ENCODE measurements at regions not wholly inside any gene's neighbourhood (a gene's known extent, or its start where the extent isn't known, plus 50 kb on each side); places are given as distances from the start of the nearest gene placed in this dataset.
"Not testable (repeated sequence)": the region's sequence is repeated elsewhere in the genome, so short reads cannot be mapped to it uniquely, and the experiment has no call there.

DNA sequence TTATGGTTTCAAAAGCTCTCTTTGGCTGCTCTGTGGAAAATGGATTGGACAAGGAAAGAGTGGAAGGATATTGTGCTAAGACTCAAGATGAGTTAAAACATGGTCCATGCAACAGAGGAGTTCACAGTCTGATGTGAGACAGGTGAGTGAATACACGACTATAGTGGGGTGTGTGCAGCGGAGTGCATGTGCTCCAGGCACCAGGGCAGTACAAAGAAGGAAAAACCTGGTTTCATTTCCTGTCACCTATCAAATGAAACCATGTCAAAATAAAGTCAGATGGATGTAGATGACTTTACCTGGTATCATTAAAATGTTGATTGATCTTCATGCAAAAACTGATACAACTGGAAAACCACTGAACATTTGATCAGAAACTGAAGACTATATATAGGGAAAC lies 241.0 kb upstream of the RASGEF1B start:
- no peak for ATAC-seq

DNA sequence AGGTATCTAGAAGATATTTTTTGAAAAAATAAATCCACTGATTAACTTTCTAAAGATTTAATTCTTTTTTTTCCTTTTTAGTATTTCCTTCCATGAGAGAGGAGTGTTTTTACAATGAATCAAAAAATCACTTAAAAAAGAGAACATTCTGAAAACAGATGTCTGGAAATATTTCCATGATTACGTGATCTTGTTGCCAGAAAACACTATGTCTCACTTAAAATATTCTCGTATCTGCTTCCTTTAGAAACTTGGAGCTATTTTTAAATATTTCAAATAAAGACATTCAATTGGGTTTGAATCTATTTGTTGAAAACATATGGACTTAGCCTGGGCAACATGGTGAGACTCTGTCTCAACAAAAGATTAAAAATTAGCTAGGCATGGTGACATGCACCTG lies 232.8 kb upstream of the RASGEF1B start:
- ATAC-seq = no peak

DNA sequence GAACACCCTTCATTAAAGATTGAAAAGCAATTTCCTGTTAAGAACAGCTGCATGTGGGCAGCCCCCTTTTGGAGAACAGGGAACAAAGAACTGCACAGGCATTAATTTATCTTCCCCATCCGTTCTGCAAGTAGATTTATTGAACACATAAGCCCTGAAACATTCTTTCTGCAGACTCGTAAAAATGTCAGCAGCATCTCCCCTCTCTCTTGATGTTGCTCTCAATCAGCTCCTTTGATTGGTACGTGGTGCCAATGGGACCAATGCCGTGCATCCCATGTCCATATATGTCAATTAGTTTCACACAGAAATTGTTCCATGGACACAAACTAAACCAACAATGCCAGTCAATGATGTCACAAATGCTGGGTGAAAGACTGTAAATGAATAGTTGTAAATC lies 228.5 kb upstream of the RASGEF1B start:
- no peak for ATAC-seq

DNA sequence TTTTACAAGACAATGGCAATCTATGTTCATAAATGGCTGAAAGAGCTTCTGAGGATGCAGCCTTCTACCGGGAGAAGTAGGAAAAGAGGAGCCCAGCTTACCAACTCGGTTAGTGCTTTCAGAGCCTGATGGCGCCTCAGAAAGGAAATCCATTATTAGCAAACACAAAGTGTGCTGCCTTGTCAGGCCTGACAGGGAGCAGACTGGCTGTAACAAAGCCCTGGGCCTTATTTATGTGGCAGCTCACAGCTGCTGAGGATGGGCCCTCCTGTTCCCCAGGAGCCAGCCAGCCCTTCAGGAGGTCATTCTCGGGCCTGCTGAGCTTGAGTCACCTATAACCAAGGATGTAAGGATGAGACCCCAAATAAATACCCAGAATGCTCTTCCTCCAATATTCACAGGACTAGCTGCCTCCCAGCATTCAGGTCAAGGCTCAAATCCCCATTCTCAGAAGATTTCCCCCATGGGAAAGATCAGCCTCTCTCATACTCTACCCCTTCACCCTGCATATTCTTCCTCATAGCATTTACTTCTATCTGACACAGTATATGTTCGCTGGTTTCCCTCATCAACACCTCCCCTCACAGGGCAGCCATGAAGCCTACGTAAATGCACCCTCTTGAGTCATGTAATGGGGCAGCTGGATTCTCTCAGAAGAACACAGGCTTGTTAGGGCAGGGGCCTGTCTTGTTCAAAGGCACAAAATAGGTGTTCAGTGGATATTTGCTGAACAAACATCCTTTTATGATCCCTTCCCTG lies 227.0 kb upstream of the RASGEF1B start:
- ATAC-seq = no peak

DNA sequence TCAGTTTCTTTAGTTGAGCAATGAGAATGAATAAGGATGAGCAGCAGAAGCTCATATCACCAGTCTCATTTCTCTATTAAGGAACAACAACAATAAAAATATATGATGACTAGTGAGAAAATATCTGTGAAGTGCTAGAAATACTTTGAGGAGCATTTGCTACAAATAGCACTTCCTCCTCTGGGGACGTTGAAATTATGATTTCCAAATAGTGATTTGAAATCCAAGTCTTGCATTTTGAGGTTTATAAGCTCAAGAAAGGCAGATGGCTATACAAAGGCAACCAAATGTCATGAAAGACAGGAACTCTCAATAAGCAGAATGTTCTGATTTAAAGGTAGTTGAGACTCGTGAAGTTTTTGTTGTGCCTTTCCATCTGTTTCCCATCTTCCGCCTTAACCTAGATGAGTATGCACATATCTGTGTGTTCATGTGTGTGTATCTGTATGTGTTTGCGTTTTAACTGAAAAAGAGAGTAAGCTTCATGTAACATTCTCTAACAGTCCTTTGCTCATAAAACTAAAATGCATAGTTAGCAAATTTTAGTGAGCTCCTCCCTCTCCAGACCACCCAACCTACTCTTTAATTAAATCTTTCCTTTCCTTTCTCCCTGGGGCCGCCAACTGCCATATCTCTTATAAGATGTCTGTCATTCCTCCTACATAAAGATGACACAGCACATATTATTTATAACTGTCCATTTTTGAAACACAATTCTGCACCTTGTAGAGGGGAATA lies 222.6 kb upstream of the RASGEF1B start:
- ATAC-seq = no peak

DNA sequence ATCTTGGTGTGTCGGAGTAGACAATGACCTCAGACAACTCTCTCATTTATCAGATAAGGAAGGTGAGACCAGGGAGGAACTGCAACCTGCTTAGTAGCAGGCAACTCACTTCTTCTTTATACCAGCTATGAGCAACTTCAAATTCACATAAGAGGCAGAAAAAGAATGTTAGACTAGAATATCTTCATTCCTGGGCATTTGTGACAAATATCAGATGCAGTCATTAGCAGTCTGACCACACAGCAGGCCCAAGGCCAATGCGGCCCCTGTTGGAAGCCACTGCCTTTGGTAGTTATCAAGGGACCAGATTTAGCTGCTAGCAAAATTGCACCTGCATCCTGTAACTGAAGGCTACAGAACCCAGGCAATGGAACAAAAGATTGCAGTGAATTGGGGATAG lies 219.2 kb upstream of the RASGEF1B start:
- ATAC-seq = no peak

DNA sequence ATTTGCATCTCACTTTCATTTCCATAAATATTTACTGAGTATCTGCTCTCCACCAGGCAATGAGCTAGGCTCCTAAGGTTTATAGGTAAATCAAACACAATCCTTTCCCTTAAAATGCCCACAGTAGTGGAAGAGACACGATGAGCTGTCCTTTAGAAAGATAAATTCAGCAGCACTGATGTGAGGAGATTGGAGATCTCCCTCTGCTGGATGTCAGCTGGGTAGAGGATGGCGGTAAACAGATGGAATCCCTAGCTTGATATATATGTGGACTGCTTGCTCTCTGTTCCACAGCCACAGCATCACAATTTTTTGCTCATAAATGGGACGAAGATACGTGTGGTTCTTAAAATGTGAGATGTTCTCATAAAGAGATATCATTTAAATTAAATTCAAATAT lies 216.4 kb upstream of the RASGEF1B start:
- ATAC-seq = no peak

DNA sequence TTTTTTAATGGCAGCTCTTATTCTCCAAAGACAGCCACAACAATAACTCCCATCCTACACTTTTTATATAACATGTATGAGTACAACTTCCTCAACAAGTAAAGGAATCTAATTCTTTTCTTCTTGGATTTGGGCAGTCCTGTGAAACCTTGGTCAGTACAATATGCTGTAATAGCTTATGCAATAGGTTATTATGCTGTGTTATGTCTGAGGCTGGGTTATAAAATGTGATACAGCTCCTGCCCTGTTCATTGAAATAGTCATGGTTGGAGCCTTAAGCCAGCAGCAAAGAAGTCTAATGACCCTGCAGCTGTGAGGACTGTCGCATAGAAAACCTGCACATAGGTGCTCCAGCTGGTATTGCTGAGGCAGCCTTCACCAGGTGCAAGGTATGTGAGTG lies 215.8 kb upstream of the RASGEF1B start:
- no peak for ATAC-seq

DNA sequence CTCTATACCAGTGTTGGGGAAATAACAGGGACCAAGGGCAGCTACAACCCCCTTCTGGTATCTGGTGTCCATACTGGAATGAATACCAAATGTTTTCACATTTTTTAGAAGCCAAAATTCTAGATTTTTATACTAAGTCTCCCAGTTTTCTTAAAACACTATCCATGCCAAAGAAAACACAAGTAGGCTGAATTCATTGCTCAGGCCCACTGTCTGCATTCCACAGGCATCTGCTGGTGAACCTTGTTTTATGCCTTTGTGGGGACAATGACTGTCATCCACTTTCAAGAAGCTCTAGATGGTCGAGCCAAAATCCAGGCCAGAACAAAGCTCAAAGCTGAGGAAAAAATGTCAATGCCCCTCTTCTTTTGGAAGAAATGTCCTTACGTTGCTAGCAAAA lies 213.4 kb upstream of the RASGEF1B start:
- ATAC-seq = no peak

DNA sequence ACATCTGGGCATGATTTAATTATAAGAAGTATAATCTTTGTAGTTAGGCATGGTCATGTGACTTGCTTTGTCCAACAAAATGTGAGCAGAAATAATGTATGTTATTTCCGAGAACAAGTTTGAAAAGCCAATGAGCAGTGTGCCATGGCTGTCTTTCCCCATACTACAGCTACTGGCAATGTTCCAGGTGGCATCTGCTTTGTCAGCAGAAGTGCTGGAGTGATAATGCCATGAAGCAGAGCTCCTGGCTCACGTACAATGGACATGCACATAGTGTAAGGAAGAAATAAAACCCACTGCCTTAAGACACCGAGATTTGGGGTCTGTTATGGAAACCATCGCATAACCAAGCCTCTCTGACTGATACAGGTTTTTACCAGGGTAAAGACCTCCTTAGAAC lies 212.6 kb upstream of the RASGEF1B start:
- ATAC-seq = no peak

DNA sequence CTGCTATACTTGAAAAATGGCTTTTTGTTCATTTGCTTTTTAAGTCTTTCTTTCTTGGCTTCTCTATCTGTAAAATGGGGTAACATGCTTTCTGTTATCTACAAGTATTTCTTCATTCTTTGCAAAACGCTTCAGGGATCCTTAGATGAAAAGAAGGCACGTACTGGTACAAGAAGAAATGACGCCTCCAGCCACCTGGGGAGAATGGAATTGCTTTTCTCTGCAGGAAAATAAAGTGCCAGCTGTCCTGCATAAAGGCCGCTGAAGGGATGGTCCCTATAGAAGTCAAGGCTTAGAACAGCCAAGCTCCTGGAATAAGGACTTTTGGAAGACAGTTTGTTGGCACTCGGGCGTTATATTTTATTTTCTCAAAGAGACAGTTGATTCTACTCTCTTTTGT lies 210.8 kb upstream of the RASGEF1B start:
- no peak for ATAC-seq

DNA sequence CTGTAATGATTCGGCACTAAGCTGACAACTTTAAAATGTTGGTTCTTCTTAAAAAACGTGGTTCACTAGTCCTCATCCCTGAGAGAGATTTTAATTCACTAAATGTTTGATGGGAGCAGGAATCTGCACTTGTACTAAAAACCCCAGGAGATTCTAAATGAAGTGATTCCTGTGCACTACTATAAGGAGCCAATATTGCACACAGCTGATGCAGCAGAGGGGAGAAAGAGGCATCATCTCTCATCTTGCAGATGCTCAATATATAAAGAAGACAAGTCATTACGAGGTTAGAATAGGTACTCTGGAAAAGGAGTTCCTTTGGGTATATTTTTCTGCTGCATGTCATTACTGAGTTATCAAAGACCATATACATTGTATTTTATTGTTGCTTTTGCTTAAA lies 207.6 kb upstream of the RASGEF1B start:
- no peak for ATAC-seq

DNA sequence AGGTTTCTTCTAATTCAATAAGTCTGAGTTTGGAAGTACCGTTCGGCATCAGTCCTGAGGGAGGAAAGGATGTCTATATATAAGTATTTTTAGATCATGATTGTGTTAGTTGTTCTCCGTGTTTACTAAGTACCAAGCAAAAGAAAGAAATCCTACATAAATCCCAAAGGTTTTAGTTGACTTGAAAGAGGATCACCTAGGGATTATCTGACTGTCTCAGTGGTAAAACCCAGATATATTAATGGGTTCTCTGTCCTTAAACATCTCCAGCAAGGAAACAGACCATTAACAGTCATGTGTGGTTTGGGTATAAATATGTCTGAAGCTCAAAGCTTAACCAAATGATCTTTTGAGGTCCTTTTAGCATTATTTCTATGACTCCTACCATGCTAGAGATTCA lies 207.1 kb upstream of the RASGEF1B start:
- no peak for ATAC-seq

DNA sequence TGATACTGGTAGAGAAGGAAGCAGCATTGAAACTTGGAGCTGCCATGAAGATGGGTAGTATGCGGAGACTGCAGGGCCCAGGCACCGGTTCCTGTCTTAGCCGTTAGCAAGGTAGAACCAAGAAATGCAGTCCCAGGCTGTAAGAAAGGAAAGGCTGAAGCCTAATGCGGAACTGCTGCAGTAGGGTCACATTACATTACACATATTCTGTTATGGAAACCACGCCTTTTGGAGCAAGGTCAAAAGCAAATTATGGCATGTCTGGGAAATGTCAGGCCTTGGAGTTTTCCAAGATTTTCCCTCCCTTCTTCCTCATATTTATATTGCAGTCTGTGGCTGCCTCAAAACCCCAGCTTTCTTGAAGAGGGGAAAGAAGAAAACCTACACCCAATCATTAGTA lies 204.8 kb upstream of the RASGEF1B start:
- no peak for ATAC-seq

DNA sequence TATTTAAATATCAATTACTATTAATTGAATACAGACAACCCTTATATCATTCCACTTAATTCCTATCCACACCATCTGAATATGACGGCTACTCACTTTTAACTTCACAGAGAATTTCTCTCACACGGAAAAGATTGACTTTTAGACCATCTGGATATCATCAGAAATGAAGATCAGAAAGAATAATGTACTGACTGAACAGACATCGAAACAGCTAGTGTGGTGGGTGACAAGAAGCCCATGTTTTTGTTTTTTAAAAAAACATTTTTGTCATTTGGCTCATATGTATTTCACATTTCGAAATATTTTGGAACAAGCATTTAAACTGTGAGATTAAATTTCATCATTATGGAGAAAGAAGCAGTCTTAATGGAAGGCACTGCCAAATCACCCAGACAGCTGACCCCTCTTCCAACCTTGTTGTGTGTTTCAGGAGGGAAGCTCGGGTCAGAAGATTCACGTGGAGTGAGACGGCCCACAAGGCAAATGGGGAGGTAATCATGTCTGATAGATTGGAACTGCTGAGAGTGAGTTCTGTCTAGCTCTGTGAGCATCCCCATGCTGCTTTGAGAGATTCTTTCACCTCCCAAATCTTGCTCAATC lies 204.2 kb upstream of the RASGEF1B start:
- no peak for ATAC-seq

DNA sequence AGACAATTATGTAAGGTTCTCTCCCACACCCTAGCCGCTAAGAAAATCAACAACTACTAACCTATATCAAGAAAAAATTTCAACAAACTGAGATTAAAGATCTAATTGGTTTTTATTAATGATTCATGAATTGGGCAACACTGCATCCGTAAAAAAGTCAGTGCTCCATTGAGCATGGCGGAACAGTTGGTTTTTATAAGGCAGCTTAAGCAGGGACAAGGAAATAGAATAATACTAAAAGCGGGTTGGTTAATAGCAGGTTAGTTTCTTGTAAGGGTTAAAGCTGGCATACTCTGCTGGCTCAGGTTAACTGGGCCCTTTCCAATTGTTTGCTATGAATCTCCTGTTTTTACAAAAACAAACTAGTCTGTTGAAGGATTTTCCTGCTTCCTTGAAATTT lies 202.3 kb upstream of the RASGEF1B start:
- no peak for ATAC-seq

DNA sequence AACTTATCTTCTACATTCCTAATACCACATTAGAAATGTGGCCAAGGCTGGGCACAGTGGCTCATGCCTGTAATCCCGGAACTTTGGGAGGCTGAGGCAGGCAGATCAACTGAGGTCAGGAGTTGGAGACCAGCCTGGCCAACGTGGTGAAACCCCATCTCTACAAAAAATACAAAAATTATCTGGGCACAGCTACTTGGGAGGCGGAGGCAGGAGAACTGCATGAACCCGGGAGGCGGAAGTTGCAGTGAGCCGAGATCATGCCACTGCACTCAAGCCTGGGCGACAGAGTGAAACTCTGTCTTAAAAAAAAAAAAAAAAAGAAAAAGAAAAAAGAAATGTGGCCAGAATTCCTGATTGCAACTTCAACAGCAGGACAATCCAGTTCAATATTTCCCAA lies 196.6 kb upstream of the RASGEF1B start:
- ATAC-seq = not testable (repeated sequence)

DNA sequence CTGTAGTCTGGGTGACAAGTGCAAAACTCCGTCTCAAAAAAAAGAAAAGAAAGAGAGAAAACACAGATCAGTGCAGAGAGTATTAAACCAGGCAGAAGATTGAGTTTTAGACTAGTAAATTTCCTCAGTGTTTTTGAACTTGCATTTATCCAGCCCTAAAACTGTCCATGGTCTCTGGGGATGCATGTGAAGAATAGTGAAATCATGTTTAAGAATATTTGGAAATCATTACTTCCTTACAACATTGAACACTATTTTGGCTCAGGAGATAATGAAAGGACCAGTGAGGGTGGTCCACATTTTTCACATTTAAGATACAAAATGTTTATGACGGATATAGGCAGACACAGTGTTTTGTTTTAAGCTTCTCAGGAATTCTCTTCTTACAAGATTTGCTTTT lies 195.8 kb upstream of the RASGEF1B start:
- no peak for ATAC-seq

DNA sequence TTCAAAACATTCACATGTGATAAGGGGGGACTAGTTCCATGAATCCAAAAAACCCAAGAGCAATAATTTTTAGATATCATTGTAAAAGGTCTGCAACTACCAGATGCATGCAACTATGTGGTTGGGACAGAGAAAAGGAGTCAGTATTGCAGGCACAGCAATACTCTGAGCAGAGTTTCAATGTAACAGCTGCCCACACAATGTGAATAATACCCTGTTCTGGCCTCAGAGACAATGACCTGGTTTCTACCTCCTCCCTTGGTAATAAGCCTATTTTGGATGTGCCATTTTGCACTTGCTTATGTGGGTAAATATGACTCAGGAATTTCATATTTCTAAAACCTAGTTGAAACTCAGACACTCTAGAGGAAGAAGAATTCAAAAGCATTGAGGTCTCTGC lies 194.8 kb upstream of the RASGEF1B start:
- peak; percentile 25 to 56 for ATAC-seq

DNA sequence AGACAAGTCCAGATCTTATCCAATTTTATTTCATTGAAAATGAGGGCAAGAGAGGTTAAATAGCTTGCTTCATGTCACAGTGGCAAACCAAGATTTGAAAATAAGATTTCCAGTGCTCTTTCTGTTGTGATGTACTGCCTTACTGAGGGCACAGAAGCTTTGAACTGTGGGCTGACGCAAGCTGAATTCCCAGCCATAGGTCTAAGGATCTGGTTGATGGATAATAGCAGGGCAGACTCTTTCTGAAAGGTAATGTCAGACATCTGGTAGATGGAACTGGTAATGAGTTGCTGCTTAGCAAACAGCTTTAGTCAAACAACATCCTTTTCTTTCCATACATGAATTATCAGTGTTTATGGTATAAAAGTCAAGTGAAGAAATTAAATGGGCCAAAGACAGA lies 193.9 kb upstream of the RASGEF1B start:
- ATAC-seq = no peak

DNA sequence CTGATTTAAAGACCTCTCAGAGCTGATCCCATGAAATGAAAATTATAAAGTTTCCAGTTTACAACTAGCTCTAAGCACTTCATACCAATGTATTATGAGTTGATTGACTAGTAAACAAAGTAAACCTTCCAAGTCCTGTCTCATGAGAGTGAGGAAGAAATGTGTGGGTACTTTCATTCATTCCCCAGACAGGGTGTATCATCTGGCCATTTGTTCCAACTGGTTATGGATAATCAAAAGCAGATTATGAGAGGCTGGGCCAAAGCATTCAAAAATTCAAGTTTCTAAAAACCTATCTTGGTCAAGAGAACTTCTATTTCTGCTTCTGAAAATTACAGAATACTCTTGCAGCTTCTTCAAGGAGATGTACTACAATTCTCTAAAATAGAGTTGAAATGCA lies 193.3 kb upstream of the RASGEF1B start:
- no peak for ATAC-seq

DNA sequence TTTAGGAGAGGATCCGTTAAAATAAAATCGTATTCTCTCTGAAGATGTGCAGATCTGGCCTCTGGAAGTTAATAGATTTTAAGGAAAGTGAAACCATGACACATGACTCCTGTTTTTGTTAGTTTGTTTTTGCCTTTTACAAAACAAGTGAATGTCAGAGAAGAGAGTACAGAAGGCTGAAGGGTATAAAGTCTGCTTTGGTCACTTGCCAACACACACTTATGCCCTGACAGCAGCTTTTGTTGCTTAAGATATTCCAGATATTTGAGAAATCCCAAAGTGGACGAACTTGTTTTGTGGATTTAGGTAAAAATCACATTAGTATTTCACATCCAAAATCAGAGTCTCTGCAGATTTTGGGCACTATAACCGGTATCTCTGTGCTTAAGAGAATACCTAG lies 192.4 kb upstream of the RASGEF1B start:
- no peak for ATAC-seq

DNA sequence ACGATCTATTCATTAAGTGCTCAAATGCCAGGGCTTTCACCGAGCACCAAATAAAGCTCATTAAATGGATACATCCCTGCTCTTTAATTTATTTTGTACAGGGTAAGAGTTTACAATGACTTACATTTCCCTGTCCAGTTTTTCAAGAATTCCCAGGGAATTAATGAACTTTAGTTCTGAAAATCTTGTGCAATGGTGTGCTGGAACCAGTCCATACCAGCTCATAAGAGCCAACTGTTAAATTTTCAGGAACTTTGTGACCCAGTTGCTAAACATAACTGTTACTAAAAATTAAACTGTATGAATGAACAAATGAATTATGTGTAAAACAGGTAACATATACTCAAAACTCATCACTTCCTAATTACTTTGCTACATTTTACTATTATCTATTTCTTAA lies 191.7 kb upstream of the RASGEF1B start:
- ATAC-seq = no peak

DNA sequence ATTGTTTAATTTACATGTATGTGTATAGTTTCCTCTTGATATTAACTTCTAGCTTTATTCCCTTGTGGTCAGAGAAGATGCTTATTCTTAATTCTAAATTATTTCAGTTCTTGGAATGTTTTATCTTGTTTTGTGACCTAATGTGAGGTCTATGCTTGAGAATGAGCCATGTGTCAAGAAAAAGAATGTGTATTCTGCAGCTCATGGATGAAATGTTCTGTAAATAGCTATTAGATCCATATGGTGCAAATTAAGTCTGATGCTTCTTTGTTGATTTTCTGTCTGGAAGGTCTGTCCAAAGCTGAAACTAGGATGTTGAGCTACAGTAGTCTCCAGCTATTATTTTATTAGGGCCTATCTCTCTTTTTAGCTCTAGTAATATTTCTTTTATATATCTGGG lies 187.3 kb upstream of the RASGEF1B start:
- ATAC-seq = no peak
